Stimulated activated CD8-positive, alpha-beta memory T cell treated with anti-CD3 and anti-CD28 coated beads, Interleukin-4, amount 100 ng/mL, for 48 hours (primary cell): ENCODE measurements at regions not wholly inside any gene's neighbourhood (a gene's known extent, or its start where the extent isn't known, plus 50 kb on each side); places are given as distances from the start of the nearest gene placed in this dataset.
"Not testable (repeated sequence)": the region's sequence is repeated elsewhere in the genome, so short reads cannot be mapped to it uniquely, and the experiment has no call there.

ENCODE experiments used
- DNase-seq: peaks from one replicate; pipeline ENCODE4 v3.0.0-alpha.2; 2020

- DNase-seq, result no peak
These were observed 139.8 kb downstream of the FOXL1 start for GRCh38 chr16:86718118-86718517.

- DNase-seq, result no peak
These were observed 144.6 kb downstream of the FOXL1 start for GRCh38 chr16:86722970-86723369.

GRCh38 chr16:86723689-86724088 lies 145.3 kb downstream of the FOXL1 start:
- no peak for DNase-seq

GRCh38 chr16:86725401-86725800 lies 147.1 kb downstream of the FOXL1 start:
- DNase-seq, result no peak

GRCh38 chr16:86726340-86726739 lies 148.0 kb downstream of the FOXL1 start:
- DNase-seq, result no peak

GRCh38 chr16:86727131-86727530 lies 148.8 kb downstream of the FOXL1 start:
- no peak for DNase-seq

- DNase-seq, result no peak
These were observed 149.3 kb downstream of the FOXL1 start for GRCh38 chr16:86727632-86728031.

- DNase-seq, result no peak
These were observed 151.3 kb downstream of the FOXL1 start for GRCh38 chr16:86729686-86730085.

GRCh38 chr16:86730086-86730485 lies 151.7 kb downstream of the FOXL1 start:
- DNase-seq, result no peak

- no peak for DNase-seq
These were observed 152.2 kb downstream of the FOXL1 start for GRCh38 chr16:86730597-86730996.

GRCh38 chr16:86732621-86733295 lies 154.4 kb downstream of the FOXL1 start:
- no peak for DNase-seq

- no peak for DNase-seq
These were observed 155.4 kb downstream of the FOXL1 start for GRCh38 chr16:86733546-86734254.

- no peak for DNase-seq
These were observed 156.5 kb downstream of the FOXL1 start for GRCh38 chr16:86734543-86735460.

- DNase-seq, result no peak
These were observed 157.4 kb downstream of the FOXL1 start for GRCh38 chr16:86735727-86736126.

GRCh38 chr16:86736502-86736901 lies 158.2 kb downstream of the FOXL1 start:
- DNase-seq, result no peak

- DNase-seq, result no peak
These were observed 158.7 kb downstream of the FOXL1 start for GRCh38 chr16:86737083-86737482.

GRCh38 chr16:86738322-86738721 lies 160.0 kb downstream of the FOXL1 start:
- DNase-seq, result not testable (repeated sequence)

GRCh38 chr16:86739178-86739577 lies 160.8 kb downstream of the FOXL1 start:
- DNase-seq, result no peak

GRCh38 chr16:86739808-86740207 lies 161.5 kb downstream of the FOXL1 start:
- DNase-seq, result no peak

GRCh38 chr16:86740298-86740697 lies 161.9 kb downstream of the FOXL1 start:
- DNase-seq, result no peak

GRCh38 chr16:86740906-86741799 lies 162.8 kb downstream of the FOXL1 start:
- no peak for DNase-seq

GRCh38 chr16:86747761-86748160 lies 169.4 kb downstream of the FOXL1 start:
- no peak for DNase-seq

- DNase-seq, result no peak
These were observed 170.3 kb downstream of the FOXL1 start for GRCh38 chr16:86748652-86749051.
